ENCODE measurements at regions not wholly inside any gene's neighbourhood (a gene's known extent, or its start where the extent isn't known, plus 50 kb on each side); places are given as distances from the start of the nearest gene placed in this dataset.

GRCh38 chr9:109865521-109865920 lies 85.5 kb downstream of the PALM2AKAP2 start:
- TF ChIP-seq CTCF (IDR thresholded peaks at IDR 0.05) (no peak), EZH2 (IDR thresholded peaks at IDR 0.05) (no peak), EZH2phosphoT487 (IDR thresholded peaks at IDR 0.05) (no peak)
